ENCODE measurements at regions not wholly inside any gene's neighbourhood (a gene's known extent, or its start where the extent isn't known, plus 50 kb on each side); places are given as distances from the start of the nearest gene placed in this dataset.

DNA sequence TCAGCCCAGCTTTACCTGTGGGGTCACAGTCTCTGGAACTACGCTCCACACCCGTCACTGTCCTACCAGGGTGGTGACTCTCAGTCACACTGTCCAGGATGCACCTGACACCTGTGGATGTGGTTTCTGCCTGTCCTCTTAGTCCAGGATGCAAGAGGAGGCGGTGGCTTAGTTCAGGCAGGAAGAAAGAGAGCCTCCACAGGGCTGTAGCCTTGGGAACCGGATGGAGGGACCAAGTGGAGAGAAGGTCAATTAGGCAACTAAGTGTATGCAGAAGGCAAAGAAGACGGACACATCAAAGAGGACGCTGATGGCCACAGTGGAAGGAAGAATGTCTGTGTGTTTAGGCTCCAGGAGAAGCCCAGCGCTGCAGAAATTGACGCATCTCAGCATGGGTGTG, 153.9 kb upstream of the IRF2BP2 start (continued):
- no peak; the same call in 1 of the 2 replicates for TF ChIP-seq HNF1A (IDR thresholded peaks at IDR 0.05; ENCODE audit: low read depth)
- peak; percentile 61; the same call in 1 of the 2 replicates for TF ChIP-seq HNF1A (CRISPR knock-in tag; IDR thresholded peaks at IDR 0.05; ENCODE audit: borderline replicate concordance)
- peak; percentile 52 for TF ChIP-seq HOMEZ (CRISPR knock-in tag; IDR thresholded peaks at IDR 0.05; ENCODE audit: low read depth)
- TF ChIP-seq MXI1 (IDR thresholded peaks at IDR 0.05; ENCODE audit: borderline replicate concordance, low read depth, low read length): no peak
- TF ChIP-seq, protein P1, sequence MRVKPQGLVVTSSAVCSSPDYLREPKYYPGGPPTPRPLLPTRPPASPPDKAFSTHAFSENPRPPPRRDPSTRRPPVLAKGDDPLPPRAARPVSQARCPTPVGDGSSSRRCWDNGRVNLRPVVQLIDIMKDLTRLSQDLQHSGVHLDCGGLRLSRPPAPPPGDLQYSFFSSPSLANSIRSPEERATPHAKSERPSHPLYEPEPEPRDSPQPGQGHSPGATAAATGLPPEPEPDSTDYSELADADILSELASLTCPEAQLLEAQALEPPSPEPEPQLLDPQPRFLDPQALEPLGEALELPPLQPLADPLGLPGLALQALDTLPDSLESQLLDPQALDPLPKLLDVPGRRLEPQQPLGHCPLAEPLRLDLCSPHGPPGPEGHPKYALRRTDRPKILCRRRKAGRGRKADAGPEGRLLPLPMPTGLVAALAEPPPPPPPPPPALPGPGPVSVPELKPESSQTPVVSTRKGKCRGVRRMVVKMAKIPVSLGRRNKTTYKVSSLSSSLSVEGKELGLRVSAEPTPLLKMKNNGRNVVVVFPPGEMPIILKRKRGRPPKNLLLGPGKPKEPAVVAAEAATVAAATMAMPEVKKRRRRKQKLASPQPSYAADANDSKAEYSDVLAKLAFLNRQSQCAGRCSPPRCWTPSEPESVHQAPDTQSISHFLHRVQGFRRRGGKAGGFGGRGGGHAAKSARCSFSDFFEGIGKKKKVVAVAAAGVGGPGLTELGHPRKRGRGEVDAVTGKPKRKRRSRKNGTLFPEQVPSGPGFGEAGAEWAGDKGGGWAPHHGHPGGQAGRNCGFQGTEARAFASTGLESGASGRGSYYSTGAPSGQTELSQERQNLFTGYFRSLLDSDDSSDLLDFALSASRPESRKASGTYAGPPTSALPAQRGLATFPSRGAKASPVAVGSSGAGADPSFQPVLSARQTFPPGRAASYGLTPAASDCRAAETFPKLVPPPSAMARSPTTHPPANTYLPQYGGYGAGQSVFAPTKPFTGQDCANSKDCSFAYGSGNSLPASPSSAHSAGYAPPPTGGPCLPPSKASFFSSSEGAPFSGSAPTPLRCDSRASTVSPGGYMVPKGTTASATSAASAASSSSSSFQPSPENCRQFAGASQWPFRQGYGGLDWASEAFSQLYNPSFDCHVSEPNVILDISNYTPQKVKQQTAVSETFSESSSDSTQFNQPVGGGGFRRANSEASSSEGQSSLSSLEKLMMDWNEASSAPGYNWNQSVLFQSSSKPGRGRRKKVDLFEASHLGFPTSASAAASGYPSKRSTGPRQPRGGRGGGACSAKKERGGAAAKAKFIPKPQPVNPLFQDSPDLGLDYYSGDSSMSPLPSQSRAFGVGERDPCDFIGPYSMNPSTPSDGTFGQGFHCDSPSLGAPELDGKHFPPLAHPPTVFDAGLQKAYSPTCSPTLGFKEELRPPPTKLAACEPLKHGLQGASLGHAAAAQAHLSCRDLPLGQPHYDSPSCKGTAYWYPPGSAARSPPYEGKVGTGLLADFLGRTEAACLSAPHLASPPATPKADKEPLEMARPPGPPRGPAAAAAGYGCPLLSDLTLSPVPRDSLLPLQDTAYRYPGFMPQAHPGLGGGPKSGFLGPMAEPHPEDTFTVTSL (CRISPR knock-in tag; IDR thresholded peaks at IDR 0.05; ENCODE audit: borderline replicate concordance): peak; percentile 60; the same call in 1 of the 2 replicates
- no peak for TF ChIP-seq JDP2 (CRISPR knock-in tag; IDR thresholded peaks at IDR 0.05; ENCODE audit: borderline replicate concordance)
- TF ChIP-seq KDM1A (CRISPR knock-in tag; IDR thresholded peaks at IDR 0.05): peak; percentile 68
- TF ChIP-seq, protein P2, sequence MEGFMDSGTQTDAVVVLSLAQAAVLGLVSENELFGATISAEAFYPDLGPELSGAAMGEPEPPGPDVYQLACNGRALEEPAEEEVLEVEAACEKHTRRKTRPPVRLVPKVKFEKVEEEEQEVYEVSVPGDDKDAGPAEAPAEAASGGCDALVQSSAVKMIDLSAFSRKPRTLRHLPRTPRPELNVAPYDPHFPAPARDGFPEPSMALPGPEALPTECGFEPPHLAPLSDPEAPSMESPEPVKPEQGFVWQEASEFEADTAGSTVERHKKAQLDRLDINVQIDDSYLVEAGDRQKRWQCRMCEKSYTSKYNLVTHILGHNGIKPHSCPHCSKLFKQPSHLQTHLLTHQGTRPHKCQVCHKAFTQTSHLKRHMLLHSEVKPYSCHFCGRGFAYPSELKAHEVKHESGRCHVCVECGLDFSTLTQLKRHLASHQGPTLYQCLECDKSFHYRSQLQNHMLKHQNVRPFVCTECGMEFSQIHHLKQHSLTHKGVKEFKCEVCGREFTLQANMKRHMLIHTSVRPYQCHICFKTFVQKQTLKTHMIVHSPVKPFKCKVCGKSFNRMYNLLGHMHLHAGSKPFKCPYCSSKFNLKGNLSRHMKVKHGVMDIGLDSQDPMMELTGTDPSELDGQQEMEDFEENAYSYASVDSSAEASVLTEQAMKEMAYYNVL (CRISPR knock-in tag; IDR thresholded peaks at IDR 0.05; ENCODE audit: borderline replicate concordance): peak; percentile 83; the same call in 1 of the 2 replicates
- TF ChIP-seq AGO1 (IDR thresholded peaks at IDR 0.05; ENCODE audit: low read depth, low read length, poor library complexity, severe bottlenecking): no peak
- TF ChIP-seq ZNF687 (CRISPR knock-in tag; IDR thresholded peaks at IDR 0.05): peak; percentile 71
- TF ChIP-seq MED13 (CRISPR knock-in tag; IDR thresholded peaks at IDR 0.05): no peak
